HG02973 (cell line): ENCODE measurements at regions not wholly inside any gene's neighbourhood (a gene's known extent, or its start where the extent isn't known, plus 50 kb on each side); places are given as distances from the start of the nearest gene placed in this dataset.
"Not testable (repeated sequence)": the region's sequence is repeated elsewhere in the genome, so short reads cannot be mapped to it uniquely, and the experiment has no call there.

Experiments
- ATAC-seq: cut with Tn5 transposase; IDR thresholded peaks from one replicate; pipeline ENCODE4 v1.9.1; 2021; ENCODE audit warnings: moderate library complexity; ENCODE audit not compliant: unreplicated experiment

- ATAC-seq: no peak
These were observed 223.6 kb downstream of the GATA3 start for GRCh38 chr10:8278099-8278498.

DNA sequence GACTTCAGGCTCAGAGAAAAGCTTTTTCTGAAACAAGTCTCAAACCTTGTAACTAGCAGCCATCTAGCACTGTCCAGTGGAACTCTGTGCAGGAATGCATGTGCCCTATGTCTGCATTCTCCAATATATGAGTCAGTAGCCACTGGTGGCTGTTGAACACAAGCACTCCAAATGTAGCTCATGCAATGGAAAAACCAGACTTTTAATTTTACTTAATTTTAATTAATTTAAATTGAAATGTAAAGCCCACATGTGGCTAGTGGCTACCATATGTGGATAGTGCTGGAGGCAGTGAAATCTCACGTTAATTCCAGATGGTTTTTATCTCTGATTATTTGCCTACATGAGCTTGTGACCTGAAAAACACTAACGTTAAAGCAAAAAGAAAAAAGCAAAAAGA lies 225.1 kb downstream of the GATA3 start:
- no peak for ATAC-seq

DNA sequence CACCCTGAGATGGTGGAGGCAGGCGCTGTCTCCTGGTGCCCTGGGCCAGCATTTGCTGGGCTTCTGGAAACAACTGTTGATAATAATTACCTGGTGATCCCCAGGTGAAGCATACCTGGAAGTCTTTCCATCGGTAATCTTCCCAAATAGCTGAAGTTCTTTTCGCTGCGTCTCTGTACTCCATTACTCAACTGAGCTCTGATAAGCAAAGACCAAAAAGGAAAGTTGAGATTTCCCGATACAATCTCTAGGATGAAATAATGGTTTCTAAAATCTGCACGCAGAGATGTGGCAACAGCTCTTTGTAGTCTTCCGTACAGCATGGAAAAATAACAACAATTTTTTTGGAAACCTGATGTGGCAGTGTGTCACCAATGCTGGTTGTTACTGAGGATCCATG lies 226.5 kb downstream of the GATA3 start:
- ATAC-seq: no peak

DNA sequence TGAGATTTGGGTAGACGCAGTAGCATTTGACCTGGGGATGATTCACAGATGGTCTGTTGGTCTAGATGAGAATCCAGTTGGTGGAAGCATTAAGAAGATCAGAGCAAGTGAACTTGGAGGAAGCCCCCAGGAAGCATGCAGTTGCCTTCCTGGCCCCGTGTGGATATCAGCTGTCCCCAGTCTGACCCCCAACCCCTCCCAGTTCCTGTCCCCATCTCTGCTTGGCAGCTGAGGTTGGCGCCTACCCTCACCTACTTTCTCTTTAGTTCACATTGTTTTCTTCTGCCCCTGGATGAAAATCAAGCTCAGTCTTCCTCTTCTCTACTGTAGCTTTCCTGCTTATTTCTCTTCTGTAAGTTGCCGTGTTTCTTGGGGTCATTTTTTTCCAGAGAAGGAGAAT lies 227.9 kb downstream of the GATA3 start:
- no peak for ATAC-seq

DNA sequence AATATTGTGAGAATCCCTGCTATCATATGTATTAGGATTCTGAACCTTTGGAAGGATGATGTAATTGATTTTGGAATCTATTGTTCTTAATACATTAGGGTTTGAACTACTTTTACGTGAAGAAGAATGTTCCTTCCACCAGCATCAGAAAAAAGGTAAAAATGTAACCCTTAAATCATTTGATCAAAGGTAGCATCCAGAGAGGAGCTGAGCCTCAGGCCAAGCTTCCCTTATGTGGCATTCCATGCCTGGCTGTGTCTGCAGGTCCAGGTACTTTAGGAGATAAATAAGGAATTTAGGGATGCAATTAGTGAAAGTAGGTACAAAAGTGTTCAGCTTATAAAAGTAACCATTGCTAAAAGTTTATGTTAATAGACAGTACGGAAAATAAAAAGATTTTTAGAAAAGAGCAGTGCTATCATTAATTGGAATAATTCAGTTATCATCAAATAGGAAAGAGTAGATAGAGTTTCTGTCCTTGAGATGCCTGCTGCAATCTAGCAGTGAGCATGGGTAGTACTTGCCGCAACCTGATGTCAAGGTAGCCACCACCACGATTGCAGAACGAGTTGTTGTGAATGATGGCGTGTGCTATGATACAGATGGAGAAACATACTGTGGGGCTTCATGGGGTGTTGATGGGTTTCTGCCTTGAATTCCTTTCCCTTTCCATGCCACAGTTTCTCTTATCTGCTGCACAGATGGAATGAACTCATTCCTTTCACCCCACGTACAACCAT lies 228.8 kb downstream of the GATA3 start:
- no peak for ATAC-seq

DNA sequence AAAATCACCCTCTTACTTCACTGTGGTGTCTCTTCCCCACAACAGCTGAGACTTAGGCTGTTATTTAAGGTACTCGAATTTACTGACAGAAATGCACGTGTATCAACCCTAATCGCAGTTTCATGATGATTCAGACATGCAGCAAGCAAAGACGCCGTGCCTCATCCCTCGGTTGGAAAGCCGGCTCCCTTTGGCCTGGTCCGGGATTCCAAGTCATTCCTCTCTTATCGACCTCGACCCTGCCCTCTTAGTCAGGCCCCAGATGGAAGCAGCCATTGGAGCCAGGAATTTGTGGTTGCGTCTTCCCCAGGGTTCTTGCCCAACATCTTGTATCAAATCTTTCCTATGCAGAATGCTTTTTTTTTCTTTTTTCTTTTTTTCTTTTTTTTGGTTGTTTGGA lies 229.5 kb downstream of the GATA3 start:
- ATAC-seq: no peak

GRCh38 chr10:8285970-8286369 lies 231.5 kb downstream of the GATA3 start:
- not testable (repeated sequence) for ATAC-seq

GRCh38 chr10:8288600-8288999 lies 234.1 kb downstream of the GATA3 start:
- no peak for ATAC-seq

DNA sequence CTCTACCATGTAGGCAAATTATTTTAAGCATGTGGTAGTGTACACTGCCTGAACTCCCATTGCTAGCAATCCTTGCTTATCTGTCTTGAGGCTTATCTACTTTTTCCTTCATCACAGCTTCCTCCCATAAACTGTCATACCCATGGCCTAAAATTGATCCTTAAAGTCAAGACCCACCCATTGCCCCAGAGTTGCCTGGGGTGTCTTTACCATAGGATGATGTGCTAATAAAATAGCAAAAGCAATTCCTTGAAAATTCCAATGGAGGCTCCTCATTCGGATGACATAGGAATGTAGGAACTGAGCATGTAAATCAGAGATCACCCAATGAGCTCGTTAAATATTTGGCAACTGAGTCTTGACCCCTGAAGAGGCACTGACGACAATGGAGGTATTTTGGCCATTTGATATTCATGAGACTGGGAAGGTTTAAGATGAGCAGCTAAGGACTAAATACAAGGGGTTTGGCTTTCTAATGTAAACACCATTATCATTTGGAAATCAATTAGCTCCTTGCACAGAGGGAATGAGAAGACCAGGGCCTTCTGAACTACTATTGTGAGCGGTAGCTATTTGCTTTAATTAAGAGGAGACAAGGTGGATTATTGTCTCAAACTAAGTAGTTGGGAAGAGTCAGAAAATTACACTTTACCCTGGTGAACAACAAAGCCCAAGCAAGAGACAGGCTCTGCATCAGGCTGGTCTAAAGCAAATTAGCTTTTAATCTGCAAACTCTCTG lies 234.9 kb downstream of the GATA3 start:
- no peak for ATAC-seq

DNA sequence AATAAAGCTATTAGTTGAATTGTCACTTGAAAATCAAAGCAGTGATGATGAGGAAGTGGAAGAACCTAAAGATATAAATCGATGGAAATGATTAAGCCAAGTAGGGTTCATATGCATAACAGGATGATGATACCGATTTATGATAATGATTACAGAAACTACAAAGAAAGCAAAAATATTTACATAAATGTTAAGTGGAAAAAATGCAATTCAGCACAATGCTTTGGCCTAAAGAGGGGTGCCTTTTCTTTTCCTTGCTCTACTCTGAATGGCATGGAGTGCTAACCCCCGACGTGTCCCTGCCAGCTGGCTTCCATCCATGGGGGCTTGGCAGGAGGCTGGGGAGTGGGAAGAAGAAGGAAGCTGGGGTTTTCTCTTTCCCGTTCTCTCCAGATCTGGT lies 240.3 kb downstream of the GATA3 start:
- ATAC-seq: no peak

- ATAC-seq: no peak
These were observed 240.8 kb downstream of the GATA3 start for GRCh38 chr10:8295311-8295710.

DNA sequence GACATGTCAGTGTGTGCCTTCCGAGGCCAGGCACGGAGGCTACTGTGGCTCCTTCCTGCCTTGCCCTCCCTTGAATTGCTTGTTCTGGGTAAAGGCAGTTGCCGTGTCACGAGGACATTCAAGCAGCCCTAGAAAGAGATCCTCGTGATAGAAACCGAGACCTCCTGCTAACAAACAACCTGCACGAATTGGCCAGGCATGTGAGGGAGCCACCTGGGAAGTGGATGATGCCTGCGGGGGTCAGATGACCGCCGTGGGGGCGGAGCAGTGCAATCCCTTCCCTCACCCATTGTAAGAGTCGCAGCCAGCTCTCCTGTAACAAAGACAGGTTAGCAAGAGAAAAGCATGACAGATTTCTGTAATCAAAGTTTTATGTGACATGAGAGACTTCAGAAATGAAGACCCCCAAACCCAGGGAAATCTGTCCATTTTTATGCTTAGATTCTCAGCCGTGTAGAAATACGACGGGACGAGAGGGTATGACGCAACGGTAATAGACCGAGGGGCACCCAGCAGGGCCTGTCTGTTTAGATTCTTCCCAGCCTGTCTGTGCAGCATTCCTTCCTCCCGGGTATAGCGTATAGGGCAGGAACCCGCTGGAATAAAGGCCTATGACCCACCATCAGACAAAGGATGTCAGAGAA lies 241.7 kb downstream of the GATA3 start:
- no peak for ATAC-seq

GRCh38 chr10:8296734-8297101 lies 242.2 kb downstream of the GATA3 start:
- ATAC-seq: no peak

DNA sequence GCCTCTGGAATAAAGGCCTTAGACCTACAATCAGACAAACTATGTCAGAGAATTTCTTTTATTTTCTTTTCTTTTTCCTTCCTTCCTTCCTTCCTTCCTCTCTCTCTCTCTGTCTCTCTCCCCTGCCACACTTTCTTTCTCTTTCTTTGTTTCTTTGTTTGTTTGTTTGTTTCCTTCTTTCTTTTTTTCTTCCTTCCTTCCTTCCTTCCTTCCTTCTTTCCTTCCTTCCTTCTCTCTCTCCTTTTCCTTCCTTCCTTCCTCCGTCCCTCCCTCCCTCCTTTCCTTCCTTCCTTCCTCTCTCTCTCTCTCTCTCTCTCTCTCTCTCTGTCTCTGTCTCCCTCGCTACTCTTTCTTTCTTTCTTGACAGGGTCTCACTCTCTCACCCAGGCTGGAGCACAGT lies 242.6 kb downstream of the GATA3 start:
- ATAC-seq: no peak

- no peak for ATAC-seq
These were observed 243.5 kb downstream of the GATA3 start for GRCh38 chr10:8297959-8298358.

DNA sequence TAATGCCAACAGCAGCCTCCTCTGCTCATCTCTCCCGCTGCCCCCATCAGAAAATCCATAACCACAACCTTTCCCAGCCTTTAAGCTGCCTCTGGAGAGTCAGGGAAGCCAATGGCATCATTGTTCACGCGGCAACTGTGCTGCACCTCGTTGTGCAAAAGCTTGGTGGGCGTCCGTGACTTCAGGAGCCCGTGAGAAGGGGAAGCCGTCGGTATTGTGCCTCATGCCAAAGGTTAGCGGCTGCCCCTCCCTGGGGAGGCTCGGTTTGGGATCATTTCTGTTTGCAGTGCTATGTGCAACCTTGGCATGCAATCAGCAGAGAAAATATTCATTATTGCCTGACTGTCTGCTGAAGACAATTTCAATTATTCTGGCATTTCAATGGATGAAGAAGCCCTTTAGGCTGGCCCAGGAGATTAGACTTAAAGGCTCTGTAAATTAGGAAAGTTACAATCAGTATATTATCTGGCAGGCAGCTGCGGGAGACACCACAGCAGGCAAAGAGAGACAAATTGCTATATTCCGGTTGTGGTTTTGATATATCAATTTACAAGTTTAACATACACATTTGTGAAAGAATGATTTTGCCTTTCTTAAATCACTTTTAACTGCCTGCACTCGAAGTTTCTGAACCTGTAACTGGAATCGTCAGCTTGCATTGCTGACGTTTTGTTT lies 244.5 kb downstream of the GATA3 start:
- no peak for ATAC-seq

- ATAC-seq: no peak
These were observed 246.4 kb downstream of the GATA3 start for GRCh38 chr10:8300925-8301324.

- ATAC-seq: no peak
These were observed 246.8 kb downstream of the GATA3 start for GRCh38 chr10:8301333-8301732.

DNA sequence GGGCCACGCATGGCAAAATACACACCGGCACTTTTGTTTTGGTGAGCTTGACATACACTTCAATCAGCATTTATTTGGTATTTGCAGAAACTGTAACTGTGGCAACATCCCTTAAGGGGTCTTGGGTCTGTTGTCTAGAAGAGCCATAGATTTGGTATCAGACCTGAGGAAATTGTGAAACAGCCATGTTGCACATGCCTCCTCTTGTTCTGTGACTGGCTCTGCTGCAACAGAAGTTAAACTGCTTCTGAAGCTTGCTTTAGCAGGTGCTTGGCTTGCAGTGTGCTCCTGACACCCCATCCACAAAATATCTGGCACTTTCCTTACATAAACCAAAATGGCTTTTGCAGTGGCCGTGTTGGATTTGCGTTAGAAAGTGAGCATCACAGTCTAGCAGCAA lies 247.3 kb downstream of the GATA3 start:
- ATAC-seq: no peak

- ATAC-seq: no peak
These were observed 248.1 kb downstream of the GATA3 start for GRCh38 chr10:8302565-8302964.

DNA sequence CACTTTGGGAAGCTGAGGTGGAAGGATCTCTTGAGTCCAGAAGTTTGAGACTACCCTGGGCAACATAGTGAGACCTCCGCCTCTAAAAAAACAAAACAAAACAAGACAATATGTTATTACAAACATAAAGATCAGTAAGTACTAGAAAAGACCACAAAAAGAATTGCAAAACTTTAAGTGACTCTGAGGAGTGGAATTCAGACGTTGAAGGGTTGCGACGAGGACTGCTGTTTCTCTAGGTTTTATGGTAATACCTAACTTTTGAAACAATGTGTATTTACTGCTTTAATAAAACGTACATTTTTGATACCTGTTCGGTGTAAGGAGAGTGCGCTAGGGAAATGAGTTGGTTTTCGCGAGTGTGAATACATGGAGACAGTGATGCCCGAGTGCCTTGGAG lies 250.4 kb downstream of the GATA3 start:
- ATAC-seq: no peak
